IPS DF 6.9 (cell line): ENCODE measurements at regions not wholly inside any gene's neighbourhood (a gene's known extent, or its start where the extent isn't known, plus 50 kb on each side); places are given as distances from the start of the nearest gene placed in this dataset.
"Not testable (repeated sequence)": the region's sequence is repeated elsewhere in the genome, so short reads cannot be mapped to it uniquely, and the experiment has no call there.

Experiments used
- DNase-seq: peaks from one replicate; pipeline ENCODE4 v3.0.0-alpha.2; 2013; ENCODE audit warnings: low read depth, low spot score
- H3K27ac ChIP-seq: one replicate; pipeline ENCODE4 v1.5.1; 2013; ENCODE audit warnings: low read length, control low read depth
- H3K27me3 ChIP-seq: 2 replicates; pipeline ENCODE4 v1.6.1; 2013; ENCODE audit warnings: mild to moderate bottlenecking, low read length; ENCODE audit not compliant: control insufficient read depth, insufficient read depth
- H3K36me3 ChIP-seq: 2 replicates; pipeline ENCODE4 v1.6.1; 2013; ENCODE audit warnings: low read length; ENCODE audit not compliant: control insufficient read depth, insufficient read depth
- H3K4me1 ChIP-seq: 2 replicates; pipeline ENCODE4 v1.6.1; 2013; ENCODE audit warnings: low read length; ENCODE audit not compliant: control insufficient read depth, insufficient read depth
- H3K4me3 ChIP-seq: 2 replicates; pipeline ENCODE4 v1.5.1; 2013; ENCODE audit warnings: mild to moderate bottlenecking, low read length
- H3K9me3 ChIP-seq: 2 replicates; pipeline ENCODE4 v1.6.1; 2013; ENCODE audit warnings: low read length, inconsistent platforms; ENCODE audit not compliant: control insufficient read depth, insufficient read depth
- WGBS: extraction: QIAGEN DNeasy Blood & Tissue Kit; methylation state at CpG from one replicate; pipeline ENCODE4 v1.1.7; 2013; ENCODE audit warnings: mixed read lengths, missing lambda C conversion rate; ENCODE audit not compliant: insufficient read length, insufficient coverage; 5-methylcytosine and 5-hydroxymethylcytosine counted together

- WGBS, result no CpG with 5 or more reads among the region's 4 CpGs
- Histone ChIP-seq H3K27ac (no peak overlapping the region), H3K27me3 (no peaks in the 10 kb centered on the region)
These were observed 671.6 kb upstream of the SLIT2 start for GRCh38 chr4:19580095-19580494.

DNA sequence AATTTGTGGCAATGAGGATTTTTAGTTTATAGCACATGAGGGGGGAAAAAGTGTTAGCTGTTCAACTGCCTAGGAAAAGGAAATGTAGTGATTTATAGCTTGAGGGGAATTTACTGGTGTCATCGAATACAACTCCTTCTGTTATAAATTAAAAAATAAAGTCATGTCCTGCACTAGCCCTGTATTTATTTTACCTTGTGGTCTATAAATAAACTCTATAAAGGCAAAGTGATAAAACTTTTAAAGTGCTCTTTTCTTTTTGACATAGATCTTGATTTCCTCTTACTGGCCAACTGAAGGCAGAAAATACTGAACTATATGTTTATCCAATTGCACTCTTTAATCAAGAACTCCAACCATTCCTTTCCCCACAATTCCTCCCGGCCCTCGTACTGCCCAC is 672.1 kb upstream of the SLIT2 start:
- no peak for DNase-seq
- no peaks in the 10 kb centered on the region for H3K27me3 ChIP-seq
- H3K9me3 ChIP-seq, result no peaks in the 10 kb centered on the region
- H3K4me3 ChIP-seq, result no peak overlapping the region
- no CpG with 5 or more reads among the region's 3 CpGs for WGBS
- no peaks in the 10 kb centered on the region for H3K36me3 ChIP-seq
- H3K4me1 ChIP-seq, result no peaks in the 10 kb centered on the region
- H3K27ac ChIP-seq, result no peak overlapping the region

More at GRCh38 chr4:19580095-19580494, 671.6 kb upstream of the SLIT2 start:
- Histone ChIP-seq H3K9me3 (no peaks in the 10 kb centered on the region), H3K36me3 (no peaks in the 10 kb centered on the region), H3K4me1 (no peaks in the 10 kb centered on the region), H3K4me3 (no peak overlapping the region)
- no peak for DNase-seq

DNA sequence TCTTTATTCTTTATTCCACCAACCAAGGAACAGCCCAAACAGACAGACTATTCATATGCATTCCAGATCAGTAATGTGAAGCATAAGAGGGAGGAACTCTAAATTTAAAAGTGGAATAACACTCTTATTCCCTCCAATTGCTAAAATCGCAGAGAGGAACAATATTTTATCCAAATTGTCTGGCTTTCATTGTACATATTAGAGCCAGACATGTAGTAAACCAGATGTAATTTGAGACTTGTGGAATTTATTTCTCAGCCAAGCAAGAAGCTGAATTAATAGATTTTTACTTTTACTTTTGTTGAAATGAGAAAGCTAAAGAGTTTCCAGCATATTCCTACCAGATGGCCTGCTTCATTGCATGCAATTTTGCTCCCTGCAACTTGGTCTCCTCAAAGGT is 674.6 kb upstream of the SLIT2 start:
- Histone ChIP-seq H3K4me3 (no peak overlapping the region), H3K27ac (no peak overlapping the region), H3K36me3 (no peaks in the 10 kb centered on the region), H3K4me1 (no peaks in the 10 kb centered on the region), H3K27me3 (no peaks in the 10 kb centered on the region), H3K9me3 (no peaks in the 10 kb centered on the region)
- WGBS, result no CpG with 5 or more reads among the region's 1 CpG
- no peak for DNase-seq

DNA sequence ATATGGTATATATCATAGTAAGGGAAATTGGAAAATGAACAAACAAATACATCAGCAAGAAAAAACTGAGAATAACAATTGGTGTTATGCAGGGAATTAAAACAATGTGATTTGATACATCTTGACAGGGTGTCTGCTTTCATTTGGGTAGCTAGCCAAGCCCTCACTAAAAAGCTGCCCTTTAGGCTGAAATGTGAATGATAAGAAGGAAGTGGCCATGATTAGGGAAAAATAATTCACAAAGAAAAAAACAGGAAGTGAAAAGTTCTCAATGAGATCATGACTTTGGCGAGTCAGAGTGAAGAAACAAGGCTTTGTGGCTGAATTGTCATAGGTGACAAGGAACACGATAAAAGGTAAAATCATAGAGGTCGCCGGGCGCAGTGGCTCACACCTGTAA is 675.8 kb upstream of the SLIT2 start:
- no CpG with 5 or more reads among the region's 5 CpGs for WGBS
- Histone ChIP-seq H3K4me3 (no peak overlapping the region), H3K9me3 (no peaks in the 10 kb centered on the region), H3K36me3 (no peaks in the 10 kb centered on the region), H3K4me1 (no peaks in the 10 kb centered on the region), H3K27me3 (no peaks in the 10 kb centered on the region), H3K27ac (no peak overlapping the region)
- DNase-seq, result no peak

- DNase-seq, result no peak
- Histone ChIP-seq H3K4me3 (no peak overlapping the region), H3K9me3 (no peaks in the 10 kb centered on the region), H3K4me1 (no peaks in the 10 kb centered on the region), H3K27ac (no peak overlapping the region), H3K27me3 (no peaks in the 10 kb centered on the region), H3K36me3 (no peaks in the 10 kb centered on the region)
These were observed 685.7 kb upstream of the SLIT2 start for GRCh38 chr4:19566041-19566440.

- Histone ChIP-seq H3K4me1 (no peaks in the 10 kb centered on the region), H3K36me3 (no peaks in the 10 kb centered on the region), H3K27ac (no peak overlapping the region), H3K4me3 (no peak overlapping the region), H3K9me3 (no peaks in the 10 kb centered on the region), H3K27me3 (no peaks in the 10 kb centered on the region)
- no CpG with 5 or more reads among the region's 3 CpGs for WGBS
- no peak for DNase-seq
These were observed 689.2 kb upstream of the SLIT2 start for GRCh38 chr4:19562456-19562855.

- no peaks in the 10 kb centered on the region for H3K4me1 ChIP-seq
- no peaks in the 10 kb centered on the region for H3K36me3 ChIP-seq
- no peak overlapping the region for H3K4me3 ChIP-seq
- no peaks in the 10 kb centered on the region for H3K27me3 ChIP-seq
- H3K9me3 ChIP-seq, result no peaks in the 10 kb centered on the region
- no CpG with 5 or more reads among the region's 2 CpGs for WGBS
- no peak overlapping the region for H3K27ac ChIP-seq
- no peak for DNase-seq
These were observed 694.5 kb upstream of the SLIT2 start for GRCh38 chr4:19557161-19557560.

GRCh38 chr4:19556276-19556675 is 695.4 kb upstream of the SLIT2 start:
- not testable (repeated sequence) for H3K9me3 ChIP-seq, H3K36me3 ChIP-seq, H3K27ac ChIP-seq, H3K4me3 ChIP-seq, DNase-seq, H3K27me3 ChIP-seq, H3K4me1 ChIP-seq
- no CpG with 5 or more reads among the region's 10 CpGs for WGBS

DNA sequence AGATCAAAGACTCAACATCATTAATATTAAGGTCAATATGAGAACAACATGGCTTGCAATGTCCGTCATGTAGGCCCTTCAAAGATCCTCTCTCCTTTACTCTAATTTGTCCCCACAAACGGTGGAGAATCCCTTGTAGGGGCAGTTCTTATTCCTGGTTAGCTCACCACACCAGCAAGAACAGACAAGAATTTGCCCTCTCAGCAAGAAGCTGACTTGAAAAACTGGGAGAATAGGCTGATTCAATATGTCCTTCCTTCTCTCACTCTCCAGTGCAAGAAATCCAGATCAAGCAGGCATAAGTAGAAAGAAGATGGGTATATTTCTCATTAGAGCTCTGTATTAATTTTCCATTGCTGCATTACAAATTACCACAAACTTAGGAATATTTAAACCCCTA is 704.2 kb upstream of the SLIT2 start:
- no peaks in the 10 kb centered on the region for H3K27me3 ChIP-seq
- no CpG with 5 or more reads among the region's 2 CpGs for WGBS
- no peaks in the 10 kb centered on the region for H3K9me3 ChIP-seq
- no peaks in the 10 kb centered on the region for H3K4me1 ChIP-seq
- no peak overlapping the region for H3K4me3 ChIP-seq
- no peaks in the 10 kb centered on the region for H3K36me3 ChIP-seq
- no peak overlapping the region for H3K27ac ChIP-seq
- no peak for DNase-seq

DNA sequence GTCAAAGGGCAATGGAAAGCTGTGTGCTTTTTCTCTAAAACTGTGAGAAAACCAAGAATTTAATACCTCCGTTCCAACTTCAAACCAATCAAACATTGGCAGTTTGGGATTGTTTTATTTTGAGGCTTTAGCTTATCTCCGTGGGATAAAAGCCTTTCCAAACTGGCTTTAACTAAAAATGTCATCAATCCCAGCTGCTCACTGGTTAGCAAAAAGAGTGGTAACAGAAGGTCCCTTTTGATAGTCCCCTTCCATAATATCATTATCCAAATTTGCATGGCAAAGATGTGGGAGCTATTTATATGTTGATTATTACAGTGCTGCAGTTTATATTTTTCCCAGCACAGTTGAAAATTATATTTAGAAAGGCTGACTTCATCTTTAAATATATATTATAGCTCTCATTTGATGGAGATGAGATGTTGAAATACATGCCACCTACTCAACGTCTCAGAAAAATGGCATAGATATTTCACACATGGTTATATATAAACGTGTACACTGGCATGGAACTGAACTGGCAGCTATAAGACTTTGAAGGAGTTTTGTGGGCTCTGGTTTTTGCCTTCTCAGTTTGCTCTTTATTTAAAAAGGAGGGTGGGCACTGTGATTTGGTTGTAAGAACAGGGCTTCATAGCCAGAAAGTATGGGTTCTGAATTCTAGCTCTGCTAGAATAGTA is 707.1 kb upstream of the SLIT2 start:
- Histone ChIP-seq H3K9me3 (no peaks in the 10 kb centered on the region), H3K4me3 (no peak overlapping the region), H3K4me1 (no peaks in the 10 kb centered on the region), H3K27me3 (no peaks in the 10 kb centered on the region), H3K27ac (no peak overlapping the region), H3K36me3 (no peaks in the 10 kb centered on the region)
- DNase-seq, result no peak
- no CpG with 5 or more reads among the region's 4 CpGs for WGBS

GRCh38 chr4:19540859-19541540 is 710.7 kb upstream of the SLIT2 start:
- WGBS, result no CpG with 5 or more reads among the region's 6 CpGs
- Histone ChIP-seq H3K36me3 (no peaks in the 10 kb centered on the region), H3K4me1 (no peaks in the 10 kb centered on the region), H3K4me3 (no peak overlapping the region), H3K27me3 (no peaks in the 10 kb centered on the region), H3K27ac (no peak overlapping the region), H3K9me3 (no peaks in the 10 kb centered on the region)
- no peak for DNase-seq
